GM12878 (cell line): ENCODE measurements at regions not wholly inside any gene's neighbourhood (a gene's known extent, or its start where the extent isn't known, plus 50 kb on each side); places are given as distances from the start of the nearest gene placed in this dataset.

ENCODE experiments used
- ATAC-seq: fragments of 200-7000 bp; cut with Tn5 transposase; 3 replicates; pipeline ENCODE4 v1.9.1; 2020; ENCODE audit warnings: mild to moderate bottlenecking, moderate library complexity
- BruUV-seq: library from RNA; stranded (reverse); fragments of 400-500 nt; replicated peaks from 2 replicates; lab custom pipeline; 2021; lab: Mats Ljungman, UMichigan
- CTCF ChIA-PET: fragments of 300-600 bp; sonication (Branson Sonifier 250); formaldehyde crosslinking; extraction: SDS; loops from one replicate; lab custom pipeline; 2021; ENCODE audit warnings: inconsistent platforms; lab: Yijun Ruan, JAX
- POLR2A ChIA-PET: fragments of 350-600 bp; formaldehyde crosslinking; extraction: SDS; loops from one replicate; lab custom pipeline; 2021; ENCODE audit warnings: inconsistent platforms; lab: Charles Lee
- RAD21 ChIA-PET: fragments of 300-600 bp; sonication (Branson Sonifier 250); formaldehyde crosslinking; loops from one replicate; lab custom pipeline; 2023; ENCODE audit warnings: antibody characterized with exemption; ENCODE audit not compliant: unreplicated experiment; lab: Charles Lee
- SMC1A ChIA-PET: fragments of 300-600 bp; sonication (Branson Sonifier 250); formaldehyde crosslinking; loops from one replicate; lab custom pipeline; 2023; ENCODE audit not compliant: unreplicated experiment, uncharacterized antibody; lab: Charles Lee
- DNase-seq: peaks from one replicate; pipeline ENCODE4 v3.0.0-alpha.2; 2011; ENCODE audit warnings: low read depth, low spot score
- FAIRE-seq: peaks from 3 replicates; lab custom pipeline; 2011; peaks lifted over from hg19 to GRCh38; lab: Jason Lieb, UNC
- H2AFZ ChIP-seq: 2 replicates; pipeline ENCODE4 v1.6.0; 2011; ENCODE audit warnings: low read depth, low read length, control low read depth; ENCODE audit not compliant: control insufficient read depth
- H3K27ac ChIP-seq: 2 replicates; pipeline ENCODE4 v1.5.1; 2011; ENCODE audit warnings: control low read depth; ENCODE audit not compliant: control insufficient read depth, insufficient read depth
- H3K27me3 ChIP-seq, 2 experiments: replicated peaks in 1 of 2; 2 replicates each; pipeline versions ENCODE4 v1.6.0 to v1.6.1; 2011; ENCODE audit warnings: low read length in 1 of 2; ENCODE audit not compliant: control insufficient read depth in 2 of 2, insufficient read depth in 2 of 2
- H3K36me3 ChIP-seq, 2 experiments: 2 replicates each; pipeline ENCODE4 v1.5.1; 2011; ENCODE audit warnings: low read length in 1 of 2; ENCODE audit not compliant: control insufficient read depth in 2 of 2, insufficient read depth in 2 of 2
- H3K4me1 ChIP-seq: 2 replicates; pipeline ENCODE4 v1.6.1; 2011; ENCODE audit warnings: mild to moderate bottlenecking, low read length, moderate library complexity, mixed read lengths; ENCODE audit not compliant: control insufficient read depth, insufficient read depth
- H3K4me2 ChIP-seq: 2 replicates; pipeline ENCODE4 v1.6.0; 2011; ENCODE audit warnings: control low read depth; ENCODE audit not compliant: control insufficient read depth, insufficient read depth
- H3K4me3 ChIP-seq: fragments of 200-600 bp; sonication (generic); 2 replicates; pipeline ENCODE4 v1.5.1; 2016
- H3K79me2 ChIP-seq: 2 replicates; pipeline ENCODE4 v1.6.0; 2011; ENCODE audit warnings: low read length; ENCODE audit not compliant: control insufficient read depth, insufficient read depth
- H3K9ac ChIP-seq: 2 replicates; pipeline ENCODE4 v1.8.0; 2011; ENCODE audit warnings: low read length, control low read depth, mixed read lengths; ENCODE audit not compliant: control insufficient read depth, insufficient read depth
- H3K9me3 ChIP-seq: replicated peaks from 3 replicates; pipeline ENCODE4 v1.5.1; 2011; ENCODE audit warnings: mild to moderate bottlenecking, low read length; ENCODE audit not compliant: control insufficient read depth, insufficient read depth
- H4K20me1 ChIP-seq: 2 replicates; pipeline ENCODE4 v1.6.0; 2011; ENCODE audit not compliant: control insufficient read depth, insufficient read depth
- BACH1 ChIP-seq: fragments of 450-650 bp; IDR thresholded peaks from 2 replicates; pipeline ENCODE4 v1.6.1; 2017; ENCODE audit warnings: mild to moderate bottlenecking, borderline replicate concordance
- CBX3 ChIP-seq: fragments of 200-600 bp; sonication (generic); IDR thresholded peaks from 2 replicates; pipeline ENCODE4 v1.6.1; 2016; ENCODE audit warnings: low read depth, borderline replicate concordance
- E2F4 ChIP-seq: IDR thresholded peaks from 2 replicates; pipeline ENCODE4 v1.6.1; 2012; ENCODE audit warnings: low read depth, low read length, improper control_type of control experiment
- FOXM1 ChIP-seq: IDR thresholded peaks from 2 replicates; pipeline ENCODE4 v1.6.1; 2012; ENCODE audit warnings: low read depth, mild to moderate bottlenecking, inconsistent platforms, low read length, moderate library complexity
- GABPA ChIP-seq: IDR thresholded peaks from 2 replicates; pipeline ENCODE4 v1.6.1; 2014; ENCODE audit warnings: antibody characterized with exemption, low read depth, mild to moderate bottlenecking, inconsistent platforms
- GATAD2B ChIP-seq: fragments of 450-650 bp; conservative IDR thresholded peaks from 2 replicates; pipeline ENCODE4 v1.6.1; 2017; ENCODE audit warnings: low read depth, mild to moderate bottlenecking, moderate library complexity
- HDAC2 ChIP-seq: fragments of 200-600 bp; sonication (generic); IDR thresholded peaks from 2 replicates; pipeline ENCODE4 v1.6.1; 2017
- MYB ChIP-seq: fragments of 150-350 bp; IDR thresholded peaks from 2 replicates; pipeline ENCODE4 v1.6.1; 2014; ENCODE audit warnings: mild to moderate bottlenecking, low read depth, low read length, borderline replicate concordance
- NKRF ChIP-seq: fragments of 450-650 bp; conservative IDR thresholded peaks from 2 replicates; pipeline ENCODE4 v1.6.1; 2017; ENCODE audit warnings: mild to moderate bottlenecking, moderate library complexity
- NRF1 ChIP-seq: conservative IDR thresholded peaks from 2 replicates; pipeline ENCODE4 v1.6.1; 2011; ENCODE audit warnings: mild to moderate bottlenecking, low read depth, low read length, improper control_type of control experiment
- PAX5 ChIP-seq: IDR thresholded peaks from 2 replicates; pipeline ENCODE4 v1.6.1; 2011; ENCODE audit warnings: low read depth, low read length, borderline replicate concordance
- POLR2AphosphoS5 ChIP-seq: IDR thresholded peaks from 2 replicates; pipeline ENCODE4 v1.6.1; 2011; ENCODE audit warnings: mild to moderate bottlenecking, low read length, inconsistent platforms
- RAD51 ChIP-seq: fragments of 450-650 bp; IDR thresholded peaks from 2 replicates; pipeline ENCODE4 v1.6.1; 2016; ENCODE audit warnings: moderate library complexity, mild to moderate bottlenecking, inconsistent platforms
- RCOR1 ChIP-seq: conservative IDR thresholded peaks from 2 replicates; pipeline ENCODE4 v1.6.1; 2012; ENCODE audit warnings: low read depth, low read length, improper control_type of control experiment
- RFX5 ChIP-seq: IDR thresholded peaks from 2 replicates; pipeline ENCODE4 v1.6.1; 2011; ENCODE audit warnings: low read depth, low read length, improper control_type of control experiment
- SIX5 ChIP-seq: IDR thresholded peaks from 2 replicates; pipeline ENCODE4 v1.6.1; 2011; ENCODE audit warnings: mild to moderate bottlenecking, low read depth, low read length, moderate library complexity; ENCODE audit not compliant: severe bottlenecking
- TBL1XR1 ChIP-seq: IDR thresholded peaks from 2 replicates; pipeline ENCODE4 v1.6.1; 2012; ENCODE audit warnings: low read depth, low read length, improper control_type of control experiment
- WGBS: methylation state at CpG from one replicate; pipeline ENCODE4 v1.1.6; 2016; ENCODE audit warnings: low lambda C conversion rate; ENCODE audit not compliant: insufficient replicate concordance, insufficient coverage; ENCODE audit errors: missing lambda C conversion rate; 5-methylcytosine and 5-hydroxymethylcytosine counted together
- in situ Hi-C: fragments of 300-500 bp; cut with MboI; formaldehyde crosslinking; loops from 9 replicates; pipeline ENCODE4 v1.14.3; 2018; ENCODE audit warnings: mixed read lengths
- intact Hi-C: fragments of 100-400 bp; cut with micrococcal nuclease; formaldehyde crosslinking; loops from one replicate; pipeline ENCODE4 v1.14.2; 2022; ENCODE audit not compliant: unreplicated experiment

- ChIA-PET RAD21 (no interaction called here), CTCF (no interaction called here), SMC1A (no interaction called here), POLR2A (no interaction called here)
- no peaks in the 10 kb centered on the region for H3K36me3 ChIP-seq
- H3K9me3 ChIP-seq = no peaks in the 10 kb centered on the region
- DNase-seq = no peak
- no peak overlapping the region for H3K9ac ChIP-seq
- H4K20me1 ChIP-seq = no peaks in the 10 kb centered on the region
- no peaks in the 10 kb centered on the region for H3K27me3 ChIP-seq
- in situ Hi-C loops = no loop called here
- no peaks in the 10 kb centered on the region for H3K4me1 ChIP-seq
- no peak overlapping the region for H3K4me2 ChIP-seq
- no peak overlapping the region for H3K4me3 ChIP-seq
- TF ChIP-seq PAX5 = no peak
- no peak for TF ChIP-seq TBL1XR1
- no peak for TF ChIP-seq CBX3
- no peaks in the 10 kb centered on the region for H3K79me2 ChIP-seq
- H2AFZ ChIP-seq = no peak overlapping the region
- 0% methylated on average over 3 of the region's 3 CpGs for WGBS
- intact Hi-C loops = no loop called here
- no peak for FAIRE-seq
- no peak overlapping the region for H3K27ac ChIP-seq
- BruUV-seq = no TSS peak
- ATAC-seq = no peak
Observed at GRCh38 chr9:11546231-11546630, 933.4 kb upstream of the PTPRD start.

- FAIRE-seq = no peak
- 39% methylated on average over 7 of the region's 7 CpGs for WGBS
- Histone ChIP-seq H3K27ac (no peak overlapping the region), H3K79me2 (no peaks in the 10 kb centered on the region), H3K27me3 (no peaks in the 10 kb centered on the region), H4K20me1 (no peaks in the 10 kb centered on the region), H3K9ac (no peak overlapping the region), H3K4me3 (no peak overlapping the region), H3K4me2 (no peak overlapping the region), H3K9me3 (no peaks in the 10 kb centered on the region), H3K4me1 (no peaks in the 10 kb centered on the region), H3K36me3 (no peaks in the 10 kb centered on the region), H2AFZ (no peak overlapping the region)
- RAD21 ChIA-PET = no interaction called here
- SMC1A ChIA-PET = no interaction called here
- CTCF ChIA-PET = interaction anchor here (0.7 kb wide), 1 partner anchor 68 kb away, joined by 3 read pairs; no protein-coding TSS in a partner anchor
- in situ Hi-C loops (no loop called here), intact Hi-C loops (no loop called here)
- POLR2A ChIA-PET = no interaction called here
- DNase-seq = no peak
- ATAC-seq = no peak
- BruUV-seq = no TSS peak
- TF ChIP-seq GATAD2B (no peak), NRF1 (no peak), MYB (no peak), SIX5 (no peak), RCOR1 (no peak), E2F4 (no peak), GABPA (no peak), NKRF (no peak), HDAC2 (no peak), BACH1 (no peak), RFX5 (no peak), RAD51 (no peak), POLR2AphosphoS5 (no peak), FOXM1 (no peak)
Observed at GRCh38 chr9:11549311-11549794, 936.6 kb upstream of the PTPRD start.
